ENCODE measurements at regions not wholly inside any gene's neighbourhood (a gene's known extent, or its start where the extent isn't known, plus 50 kb on each side); places are given as distances from the start of the nearest gene placed in this dataset.

DNA sequence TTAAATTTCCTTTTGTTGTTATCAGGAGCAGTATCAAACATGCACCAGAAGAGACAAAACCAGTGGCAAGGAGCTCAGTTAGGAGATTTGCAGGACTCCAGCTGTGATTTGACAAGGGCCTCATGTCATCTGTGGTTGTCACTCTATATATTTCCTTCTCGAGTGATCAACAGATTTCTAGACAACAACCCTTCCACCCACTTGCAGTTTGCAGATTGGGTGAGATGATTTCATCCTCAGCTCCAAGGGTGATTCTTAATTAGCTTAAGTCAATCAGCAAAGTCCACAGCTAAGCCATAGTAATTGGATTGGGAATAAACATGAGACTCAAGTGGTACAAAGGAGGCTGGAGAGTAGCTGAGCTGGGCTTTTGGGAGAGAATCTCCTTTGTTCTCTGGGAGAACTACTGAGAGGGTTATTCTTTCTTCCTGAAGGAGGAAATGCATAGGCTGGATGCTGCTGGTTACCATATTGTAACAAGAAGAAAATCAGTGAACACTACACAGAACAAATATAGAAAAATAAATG is 192.8 kb downstream of the PPARGC1A start:
- H3K36me3 Mint-ChIP-seq: no peaks in the 10 kb centered on the region
- H3K4me1 Mint-ChIP-seq: no peaks in the 10 kb centered on the region
- H3K27ac Mint-ChIP-seq: no peak overlapping the region
- no peaks in the 10 kb centered on the region for H3K27me3 Mint-ChIP-seq (ENCODE audit: low read depth)
- TF ChIP-seq, protein P1, sequence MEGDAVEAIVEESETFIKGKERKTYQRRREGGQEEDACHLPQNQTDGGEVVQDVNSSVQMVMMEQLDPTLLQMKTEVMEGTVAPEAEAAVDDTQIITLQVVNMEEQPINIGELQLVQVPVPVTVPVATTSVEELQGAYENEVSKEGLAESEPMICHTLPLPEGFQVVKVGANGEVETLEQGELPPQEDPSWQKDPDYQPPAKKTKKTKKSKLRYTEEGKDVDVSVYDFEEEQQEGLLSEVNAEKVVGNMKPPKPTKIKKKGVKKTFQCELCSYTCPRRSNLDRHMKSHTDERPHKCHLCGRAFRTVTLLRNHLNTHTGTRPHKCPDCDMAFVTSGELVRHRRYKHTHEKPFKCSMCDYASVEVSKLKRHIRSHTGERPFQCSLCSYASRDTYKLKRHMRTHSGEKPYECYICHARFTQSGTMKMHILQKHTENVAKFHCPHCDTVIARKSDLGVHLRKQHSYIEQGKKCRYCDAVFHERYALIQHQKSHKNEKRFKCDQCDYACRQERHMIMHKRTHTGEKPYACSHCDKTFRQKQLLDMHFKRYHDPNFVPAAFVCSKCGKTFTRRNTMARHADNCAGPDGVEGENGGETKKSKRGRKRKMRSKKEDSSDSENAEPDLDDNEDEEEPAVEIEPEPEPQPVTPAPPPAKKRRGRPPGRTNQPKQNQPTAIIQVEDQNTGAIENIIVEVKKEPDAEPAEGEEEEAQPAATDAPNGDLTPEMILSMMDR (IDR thresholded peaks at IDR 0.05; ENCODE audit: unreplicated experiment): no peak
- H3K4me3 Mint-ChIP-seq: no peak overlapping the region
- DNase-seq (ENCODE audit: low spot score in 2 of 2, unreplicated experiment in 2 of 2): no peak
- no peaks in the 10 kb centered on the region for H3K9me3 Mint-ChIP-seq

DNA sequence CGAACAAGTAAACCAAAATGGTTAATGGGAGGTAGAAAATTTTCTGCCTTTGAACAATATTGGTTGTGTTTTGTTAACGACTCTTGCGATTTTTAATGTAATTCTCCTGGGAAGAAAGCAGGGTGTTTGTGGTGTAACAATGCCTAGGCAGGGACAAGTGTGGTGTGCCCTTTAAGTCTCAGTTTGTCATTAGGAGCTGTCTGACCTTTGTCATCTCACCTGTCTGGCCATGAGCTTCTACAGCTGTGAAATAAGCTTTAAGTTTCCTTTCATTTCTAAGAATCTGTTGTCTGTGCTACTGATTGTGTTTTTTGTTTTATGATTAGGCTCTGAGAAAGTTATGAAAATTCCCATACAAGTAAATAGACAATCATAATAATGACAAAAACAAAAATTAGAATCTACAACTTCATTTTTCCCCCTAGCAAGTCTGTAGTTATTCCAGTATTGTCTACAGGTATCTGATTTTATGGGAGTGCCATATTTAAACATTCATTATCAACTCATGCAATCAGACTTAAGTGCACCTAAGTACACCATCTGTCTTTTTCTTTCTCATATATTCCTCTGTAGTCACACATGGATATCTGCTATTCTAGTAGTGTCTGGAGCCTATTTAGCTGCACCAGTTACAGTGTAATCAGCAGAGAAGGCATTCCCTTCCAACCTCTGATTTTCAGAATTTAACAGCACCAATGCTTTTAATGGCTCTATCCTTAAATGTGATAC is 203.5 kb downstream of the PPARGC1A start:
- H3K27me3 Mint-ChIP-seq (ENCODE audit: low read depth): no peaks in the 10 kb centered on the region
- no peaks in the 10 kb centered on the region for H3K4me1 Mint-ChIP-seq
- H3K4me3 Mint-ChIP-seq: no peak overlapping the region
- TF ChIP-seq, protein P1 (IDR thresholded peaks at IDR 0.05; ENCODE audit: unreplicated experiment): no peak
- no peak overlapping the region for H3K27ac Mint-ChIP-seq
- no peaks in the 10 kb centered on the region for H3K36me3 Mint-ChIP-seq
- H3K9me3 Mint-ChIP-seq: peaks cover 22% of the 10 kb centered on the region
- DNase-seq (ENCODE audit: low spot score in 2 of 2, unreplicated experiment in 2 of 2): no peak

DNA sequence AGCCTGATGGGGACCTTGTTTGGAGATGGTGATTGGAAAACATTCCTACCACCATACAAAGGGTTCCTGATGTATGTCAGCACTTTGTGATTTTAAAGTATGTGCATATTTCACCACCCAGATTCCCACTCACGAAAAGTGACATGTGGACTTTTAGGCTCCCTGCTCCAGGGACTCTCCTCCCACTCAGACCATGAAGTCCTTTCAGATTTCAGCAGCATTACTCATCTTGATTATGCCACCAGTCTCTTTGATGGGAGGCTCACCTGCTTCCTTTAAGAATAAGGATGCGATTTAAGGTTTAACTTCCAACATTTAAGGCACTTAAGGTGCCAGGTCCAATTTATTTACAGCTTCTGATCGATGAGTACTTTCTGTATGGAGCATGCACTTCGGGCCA is 204.4 kb downstream of the PPARGC1A start:
- no peaks in the 10 kb centered on the region for H3K36me3 Mint-ChIP-seq
- peaks cover 20% of the 10 kb centered on the region for H3K9me3 Mint-ChIP-seq
- H3K4me1 Mint-ChIP-seq: no peaks in the 10 kb centered on the region
- DNase-seq (ENCODE audit: low spot score in 2 of 2, unreplicated experiment in 2 of 2): no peak
- no peaks in the 10 kb centered on the region for H3K27me3 Mint-ChIP-seq (ENCODE audit: low read depth)
- H3K4me3 Mint-ChIP-seq: no peak overlapping the region
- TF ChIP-seq, protein P1 (IDR thresholded peaks at IDR 0.05; ENCODE audit: unreplicated experiment): no peak
- H3K27ac Mint-ChIP-seq: no peak overlapping the region

DNA sequence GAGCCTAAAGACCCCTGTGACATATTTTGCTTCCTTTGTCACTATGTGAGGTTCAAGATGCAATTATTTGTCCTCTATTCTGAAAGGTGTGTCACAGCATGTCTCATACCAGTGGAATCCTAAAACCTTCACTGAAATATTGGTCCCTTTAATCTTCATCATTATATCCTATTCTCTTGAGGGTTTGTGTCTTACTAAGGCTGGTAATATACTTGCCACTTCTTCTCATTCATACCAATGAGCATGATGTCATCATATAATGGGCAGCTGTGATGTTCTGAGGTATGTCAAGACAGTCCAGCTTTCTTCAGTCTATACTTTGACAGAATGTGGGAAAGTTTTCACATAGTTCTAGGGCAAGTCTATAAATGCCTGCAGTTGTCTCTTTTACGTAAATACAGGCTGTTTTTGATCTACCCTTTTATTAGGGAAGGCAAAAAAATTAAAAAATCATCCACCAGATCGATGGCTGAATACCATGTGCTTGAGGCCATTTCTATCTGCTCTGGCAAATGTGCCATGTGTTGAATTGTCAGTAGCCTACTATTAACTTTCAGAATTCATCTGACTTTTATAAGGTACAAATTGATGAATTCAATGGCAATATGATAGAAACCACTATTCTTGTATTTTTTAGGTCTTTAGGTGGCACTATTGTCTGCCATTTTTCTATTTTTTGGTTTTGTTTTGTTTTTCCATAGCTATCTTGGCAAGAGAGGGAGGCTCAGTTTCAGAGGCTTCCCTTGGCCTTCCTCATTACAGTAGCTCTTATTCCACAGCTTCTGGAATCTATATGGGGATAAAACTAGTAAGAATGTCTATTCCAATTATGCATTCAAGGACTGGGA is 209.0 kb downstream of the PPARGC1A start:
- no peak overlapping the region for H3K27ac Mint-ChIP-seq
- peaks cover 4% of the 10 kb centered on the region for H3K9me3 Mint-ChIP-seq
- DNase-seq (ENCODE audit: low spot score in 2 of 2, unreplicated experiment in 2 of 2): no peak
- H3K36me3 Mint-ChIP-seq: no peaks in the 10 kb centered on the region
- TF ChIP-seq, protein P1 (IDR thresholded peaks at IDR 0.05; ENCODE audit: unreplicated experiment): no peak
- H3K4me3 Mint-ChIP-seq: no peak overlapping the region
- H3K27me3 Mint-ChIP-seq (ENCODE audit: low read depth): no peaks in the 10 kb centered on the region
- no peaks in the 10 kb centered on the region for H3K4me1 Mint-ChIP-seq

DNA sequence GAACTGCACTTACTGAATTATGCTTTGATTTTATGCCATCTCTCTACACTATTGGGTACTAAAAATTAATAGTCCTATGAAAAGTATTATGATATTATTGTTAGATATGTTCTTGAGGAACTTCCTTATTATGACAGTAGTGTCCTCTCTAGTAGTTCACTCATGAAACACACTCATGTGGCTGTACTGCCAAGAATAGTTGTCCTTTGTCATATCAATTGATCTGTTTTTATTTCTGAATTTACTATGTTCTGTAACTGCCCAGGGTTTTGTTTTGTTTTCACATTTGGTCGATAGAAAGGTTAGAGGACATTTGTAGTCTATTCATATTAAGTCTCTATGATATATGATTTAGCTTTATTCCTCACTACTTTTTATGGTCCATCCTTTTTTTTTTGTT is 215.2 kb downstream of the PPARGC1A start:
- Mint-ChIP-seq H3K27ac (no peak overlapping the region), H3K9me3 (peaks cover 11% of the 10 kb centered on the region), H3K4me1 (no peaks in the 10 kb centered on the region), H3K36me3 (no peaks in the 10 kb centered on the region), H3K4me3 (no peak overlapping the region), H3K27me3 (ENCODE audit: low read depth) (no peaks in the 10 kb centered on the region)
- DNase-seq (ENCODE audit: low spot score in 2 of 2, unreplicated experiment in 2 of 2): no peak
- TF ChIP-seq, protein P1 (IDR thresholded peaks at IDR 0.05; ENCODE audit: unreplicated experiment): no peak

All from mesothelial cell of epicardium (in vitro differentiated cells).